ENCODE measurements at regions not wholly inside any gene's neighbourhood (a gene's known extent, or its start where the extent isn't known, plus 50 kb on each side); places are given as distances from the start of the nearest gene placed in this dataset.

DNA sequence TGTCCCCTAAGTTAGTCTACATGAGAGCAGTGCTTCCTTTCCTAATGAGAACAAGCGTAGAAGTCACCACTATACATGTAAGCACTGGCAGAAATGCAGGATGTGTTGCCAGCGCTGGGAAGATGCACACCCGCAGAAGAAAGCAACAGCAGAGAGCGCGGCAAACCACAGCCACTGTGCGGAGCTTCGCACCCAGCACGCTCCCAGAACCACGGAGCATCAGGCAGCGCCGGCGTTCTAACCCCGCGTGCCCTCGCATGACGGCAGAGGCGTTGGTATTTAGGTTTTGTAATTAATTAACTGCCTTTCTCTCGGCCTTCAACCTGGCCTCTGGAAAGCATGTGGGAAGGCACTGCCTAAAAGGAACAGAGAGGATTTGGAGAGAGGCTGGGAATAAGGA is 69.1 kb downstream of the OLIG1 start (continued):
- no peak for TF ChIP-seq YY1 (IDR thresholded peaks at IDR 0.05; ENCODE audit: extremely low read depth, insufficient replicate concordance, low read depth, low read length)
- no peak for TF ChIP-seq TCF7L2 (IDR thresholded peaks at IDR 0.05; ENCODE audit: borderline replicate concordance, extremely low read depth, insufficient read depth, insufficient read length)
- TF ChIP-seq JUND (IDR thresholded peaks at IDR 0.05): no peak
- TF ChIP-seq POLR2A (IDR thresholded peaks at IDR 0.05; ENCODE audit: borderline replicate concordance, extremely low read depth, insufficient read depth, insufficient read length): no peak
- TF ChIP-seq ATF3 (IDR thresholded peaks at IDR 0.05): no peak
- no peak for TF ChIP-seq RAD21 (IDR thresholded peaks at IDR 0.05; ENCODE audit: low read depth)
- TF ChIP-seq ELF1 (IDR thresholded peaks at IDR 0.05; ENCODE audit: borderline replicate concordance, low read depth): no peak
- TF ChIP-seq POLR2AphosphoS5 (IDR thresholded peaks at IDR 0.05; ENCODE audit: low read depth, low read length): no peak

DNA sequence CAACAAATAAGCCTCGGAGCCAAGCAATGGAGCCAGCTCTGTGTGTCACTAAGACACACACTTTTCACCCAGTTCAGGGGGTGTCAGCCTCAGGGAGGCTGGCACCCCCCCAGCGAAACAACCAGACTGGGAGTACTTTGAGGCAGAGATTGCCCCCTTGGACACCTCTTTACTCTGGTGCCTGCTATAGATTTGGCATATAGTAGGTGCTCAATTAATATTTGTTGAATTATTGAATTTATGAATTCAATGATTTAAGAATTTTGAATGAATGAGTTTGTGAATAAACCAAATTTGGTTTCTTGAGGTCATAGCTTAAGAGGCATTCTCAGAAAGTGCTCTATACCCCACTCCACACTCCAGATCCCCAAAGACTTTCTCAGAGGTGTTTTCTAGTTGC is 70.3 kb downstream of the OLIG1 start:
- DNase-seq (ENCODE audit: low read depth, low spot score) (no peak), ATAC-seq (no peak)
- Histone ChIP-seq H4K20me1 (ENCODE audit: insufficient read depth) (no peaks in the 10 kb centered on the region), H2AFZ (ENCODE audit: low read depth, low read length, poor library complexity, severe bottlenecking) (no peak overlapping the region), H3K27me3 (ENCODE audit: insufficient read depth, low read length) (peaks cover 25% of the 10 kb centered on the region; the same call in 1 of the 2 replicates), H3K9me3 (ENCODE audit: control insufficient read depth in 1 of 2, insufficient read depth in 1 of 2, low read depth in 1 of 2, low read length in 2 of 2) (no peaks in the 10 kb centered on the region), H3K79me2 (ENCODE audit: insufficient read depth, low read length) (no peaks in the 10 kb centered on the region), H3K36me3 (ENCODE audit: control insufficient read depth in 1 of 2, insufficient read depth in 2 of 2, low read length in 2 of 2) (no peaks in the 10 kb centered on the region), H3K4me3 (replicated peaks in 1 of 2; ENCODE audit: low read depth in 1 of 2, low read length in 2 of 2) (no peak overlapping the region), H3K9me2 (ENCODE audit: insufficient read depth) (no peaks in the 10 kb centered on the region), H3K27ac (ENCODE audit: low read depth, low read length) (no peak overlapping the region), H3K4me2 (ENCODE audit: low read length) (no peak overlapping the region), H3K4me1 (ENCODE audit: control insufficient read depth in 1 of 2, insufficient read depth in 2 of 2, low read length in 2 of 2) (no peaks in the 10 kb centered on the region), H3K9ac (ENCODE audit: low read length) (no peak overlapping the region)
- POLR2A ChIA-PET: no interaction called here
- BruUV-seq (replicated peaks): no TSS peak
- TF ChIP-seq CTCF (IDR thresholded peaks at IDR 0.05 in 2 of 3, conservative IDR thresholded peaks at IDR 0.05 in 1 of 3; ENCODE audit: borderline replicate concordance in 1 of 3, insufficient read depth in 1 of 3, low read depth in 2 of 3, low read length in 2 of 3) (no peak), SIN3A (IDR thresholded peaks at IDR 0.05; ENCODE audit: low read depth) (no peak), RAD21 (IDR thresholded peaks at IDR 0.05; ENCODE audit: low read depth) (no peak), POLR2A (IDR thresholded peaks at IDR 0.05; ENCODE audit: borderline replicate concordance, extremely low read depth, insufficient read depth, insufficient read length) (no peak), MAX (IDR thresholded peaks at IDR 0.05) (no peak), ZNF274 (IDR thresholded peaks at IDR 0.05; ENCODE audit: low read depth, low read length) (no peak), EZH2 (IDR thresholded peaks at IDR 0.05) (no peak), ZFX (IDR thresholded peaks at IDR 0.05) (no peak), YY1 (IDR thresholded peaks at IDR 0.05; ENCODE audit: extremely low read depth, insufficient replicate concordance, low read depth, low read length) (no peak), EZH2phosphoT487 (IDR thresholded peaks at IDR 0.05; ENCODE audit: borderline replicate concordance) (no peak)
- RAD21 ChIA-PET (ENCODE audit: low non-redundant PET in 1 of 2, low total read pairs in 2 of 2, uncharacterized antibody in 2 of 2, unreplicated experiment in 2 of 2): no interaction called here
- CTCF ChIA-PET: no interaction called here
- intact Hi-C loops (cut with micrococcal nuclease): no loop called here
